DOHH2 (cell line): ENCODE measurements at regions not wholly inside any gene's neighbourhood (a gene's known extent, or its start where the extent isn't known, plus 50 kb on each side); places are given as distances from the start of the nearest gene placed in this dataset.
"Not testable (repeated sequence)": the region's sequence is repeated elsewhere in the genome, so short reads cannot be mapped to it uniquely, and the experiment has no call there.

Source experiments
- H3F3A ChIP-seq: fragments of 200-600 bp; sonication (generic), shearing (Covaris generic); 2 replicates; pipeline ENCODE4 v1.6.0; 2016; ENCODE audit warnings: antibody characterized with exemption, mild to moderate bottlenecking; ENCODE audit not compliant: control insufficient read depth, insufficient read depth
- H3K27ac ChIP-seq: fragments of 200-600 bp; sonication (generic); 2 replicates; pipeline ENCODE4 v1.5.1; 2014; ENCODE audit warnings: low read depth, mild to moderate bottlenecking, low read length, moderate library complexity
- H3K27me3 ChIP-seq: fragments of 200-600 bp; sonication (generic); 2 replicates; pipeline ENCODE4 v1.6.1; 2014; ENCODE audit warnings: mild to moderate bottlenecking, low read length, mixed read lengths; ENCODE audit not compliant: control insufficient read depth
- H3K36me3 ChIP-seq: fragments of 200-600 bp; sonication (generic); 2 replicates; pipeline ENCODE4 v1.6.1; 2014; ENCODE audit warnings: mild to moderate bottlenecking, low read length, moderate library complexity, mixed read lengths; ENCODE audit not compliant: control insufficient read depth
- H3K4me1 ChIP-seq: fragments of 200-600 bp; sonication (generic); 2 replicates; pipeline ENCODE4 v1.6.1; 2014; ENCODE audit warnings: mild to moderate bottlenecking, low read length, mixed read lengths; ENCODE audit not compliant: control insufficient read depth
- H3K4me2 ChIP-seq: fragments of 200-600 bp; sonication (generic); 2 replicates; pipeline ENCODE4 v1.6.0; 2014; ENCODE audit warnings: mild to moderate bottlenecking, low read length, moderate library complexity
- H3K4me3 ChIP-seq: fragments of 200-600 bp; sonication (generic); 2 replicates; pipeline ENCODE4 v1.5.1; 2014; ENCODE audit warnings: mild to moderate bottlenecking, low read length, mixed read lengths
- H3K79me2 ChIP-seq: fragments of 200-600 bp; sonication (generic); 2 replicates; pipeline ENCODE4 v1.6.1; 2014; ENCODE audit warnings: mild to moderate bottlenecking, low read length, mixed read lengths; ENCODE audit not compliant: control insufficient read depth
- H3K9me2 ChIP-seq: fragments of 200-600 bp; sonication (generic); replicated peaks from 2 replicates; pipeline ENCODE4 v1.6.1; 2014; ENCODE audit warnings: mild to moderate bottlenecking, low read length, mixed read lengths; ENCODE audit not compliant: control insufficient read depth
- H3K9me3 ChIP-seq: fragments of 200-600 bp; sonication (generic); 2 replicates; pipeline ENCODE4 v1.6.1; 2014; ENCODE audit warnings: antibody characterized with exemption, low read length, mixed read lengths; ENCODE audit not compliant: control insufficient read depth, insufficient read depth
- H4K20me1 ChIP-seq: fragments of 200-600 bp; sonication (generic); 2 replicates; pipeline ENCODE4 v1.6.0; 2014; ENCODE audit warnings: low read depth, mild to moderate bottlenecking, antibody characterized with exemption, low read length, moderate library complexity; ENCODE audit not compliant: control insufficient read depth, insufficient read depth
- EZH2phosphoT487 ChIP-seq: fragments of 200-600 bp; sonication (generic); IDR thresholded peaks from 2 replicates; pipeline ENCODE4 v1.6.1; 2017; ENCODE audit warnings: borderline replicate concordance, mild to moderate bottlenecking, antibody characterized with exemption, low read length, moderate library complexity, mixed read lengths
- TF ChIP-seq, protein P1 (sequence below): fragments of 200-600 bp; sonication (generic); IDR thresholded peaks from one replicate; pipeline ENCODE4 v1.5.1; 2014; ENCODE audit warnings: antibody characterized with exemption, mild to moderate bottlenecking, low read depth, low read length; ENCODE audit not compliant: poor library complexity, severe bottlenecking

DNA sequence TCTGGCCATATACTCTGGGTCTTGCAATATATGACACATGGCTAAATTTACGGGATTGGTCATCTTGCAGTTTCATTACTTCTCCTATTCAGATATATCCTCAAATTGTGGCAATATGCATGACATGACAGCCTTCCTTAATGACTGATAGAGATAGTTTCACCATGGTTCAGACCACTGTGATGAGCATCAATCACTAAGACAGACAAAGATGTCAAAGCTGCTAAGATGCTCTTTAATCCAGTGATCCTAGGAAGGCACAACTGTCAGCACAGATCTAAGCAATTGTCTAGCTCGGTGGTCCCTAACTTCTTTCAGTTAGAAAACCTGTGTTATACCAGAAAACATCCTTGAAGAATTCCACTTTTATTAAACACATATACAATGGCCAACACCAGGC, 70.9 kb upstream of the ADGRL2 start:
- H3K4me1 ChIP-seq = no peaks in the 10 kb centered on the region
- H3K36me3 ChIP-seq = no peaks in the 10 kb centered on the region
- no peak overlapping the region for H3K4me3 ChIP-seq
- no peaks in the 10 kb centered on the region for H3K79me2 ChIP-seq
- H3K9me3 ChIP-seq = no peaks in the 10 kb centered on the region
- no peak overlapping the region for H3K27ac ChIP-seq
- H3K9me2 ChIP-seq = no peaks in the 10 kb centered on the region
- no peak overlapping the region for H3K4me2 ChIP-seq
- no peaks in the 10 kb centered on the region for H4K20me1 ChIP-seq
- H3K27me3 ChIP-seq = no peaks in the 10 kb centered on the region
- no peak for TF ChIP-seq EZH2phosphoT487
- TF ChIP-seq, protein P1, sequence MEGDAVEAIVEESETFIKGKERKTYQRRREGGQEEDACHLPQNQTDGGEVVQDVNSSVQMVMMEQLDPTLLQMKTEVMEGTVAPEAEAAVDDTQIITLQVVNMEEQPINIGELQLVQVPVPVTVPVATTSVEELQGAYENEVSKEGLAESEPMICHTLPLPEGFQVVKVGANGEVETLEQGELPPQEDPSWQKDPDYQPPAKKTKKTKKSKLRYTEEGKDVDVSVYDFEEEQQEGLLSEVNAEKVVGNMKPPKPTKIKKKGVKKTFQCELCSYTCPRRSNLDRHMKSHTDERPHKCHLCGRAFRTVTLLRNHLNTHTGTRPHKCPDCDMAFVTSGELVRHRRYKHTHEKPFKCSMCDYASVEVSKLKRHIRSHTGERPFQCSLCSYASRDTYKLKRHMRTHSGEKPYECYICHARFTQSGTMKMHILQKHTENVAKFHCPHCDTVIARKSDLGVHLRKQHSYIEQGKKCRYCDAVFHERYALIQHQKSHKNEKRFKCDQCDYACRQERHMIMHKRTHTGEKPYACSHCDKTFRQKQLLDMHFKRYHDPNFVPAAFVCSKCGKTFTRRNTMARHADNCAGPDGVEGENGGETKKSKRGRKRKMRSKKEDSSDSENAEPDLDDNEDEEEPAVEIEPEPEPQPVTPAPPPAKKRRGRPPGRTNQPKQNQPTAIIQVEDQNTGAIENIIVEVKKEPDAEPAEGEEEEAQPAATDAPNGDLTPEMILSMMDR = no peak
- no peaks in the 10 kb centered on the region for H3F3A ChIP-seq

DNA sequence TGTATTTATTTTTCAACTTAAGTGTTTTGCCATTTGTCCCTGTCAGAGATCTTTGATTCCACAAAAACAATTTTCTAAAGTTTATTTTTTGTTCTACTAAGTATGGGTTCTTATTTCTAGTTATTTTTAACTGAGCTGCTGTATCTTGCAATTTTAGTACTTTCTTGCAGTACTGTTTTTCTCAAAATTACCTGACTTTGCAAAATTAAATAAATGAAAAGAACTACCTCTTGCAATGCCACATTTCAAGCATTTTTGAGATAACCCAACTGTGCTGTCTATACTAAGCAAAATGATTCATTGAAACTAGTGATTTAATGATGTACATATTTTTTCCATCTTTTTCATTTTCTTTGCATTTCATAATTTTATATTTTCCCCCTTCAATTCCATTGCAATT, 71.5 kb upstream of the ADGRL2 start:
- Histone ChIP-seq H3K4me2 (no peak overlapping the region), H3K79me2 (no peaks in the 10 kb centered on the region), H3K9me3 (no peaks in the 10 kb centered on the region), H3K9me2 (no peaks in the 10 kb centered on the region), H3K27ac (no peak overlapping the region), H4K20me1 (no peaks in the 10 kb centered on the region), H3F3A (no peaks in the 10 kb centered on the region), H3K4me3 (no peak overlapping the region), H3K27me3 (no peaks in the 10 kb centered on the region), H3K36me3 (no peaks in the 10 kb centered on the region), H3K4me1 (no peaks in the 10 kb centered on the region)
- no peak for TF ChIP-seq EZH2phosphoT487
- TF ChIP-seq, protein P1 = no peak

DNA sequence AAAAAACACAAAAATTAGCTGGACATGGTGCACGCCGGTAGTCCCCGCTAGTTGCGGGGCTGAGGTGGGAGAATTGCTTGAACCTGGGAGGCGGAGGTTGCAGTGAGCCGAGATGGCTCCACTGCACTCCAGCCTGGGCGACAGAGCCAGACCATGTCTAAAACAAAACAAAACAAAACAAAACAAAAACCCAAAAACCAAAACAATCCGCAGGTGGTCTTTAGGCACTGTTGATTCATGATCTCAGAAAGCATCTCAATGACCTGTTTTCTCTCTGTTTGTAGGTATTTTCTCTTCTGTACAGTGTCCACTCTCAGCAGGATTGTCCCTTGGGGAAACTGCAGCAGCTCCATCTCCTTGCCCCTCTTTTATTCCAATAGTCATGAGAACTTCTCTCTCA, 74.9 kb upstream of the ADGRL2 start:
- TF ChIP-seq, protein P1 = no peak
- no peak for TF ChIP-seq EZH2phosphoT487
- H3K9me2 ChIP-seq = no peaks in the 10 kb centered on the region
- H3K27ac ChIP-seq = no peak overlapping the region
- no peaks in the 10 kb centered on the region for H3K4me1 ChIP-seq
- no peaks in the 10 kb centered on the region; the same call in 1 of the 2 replicates for H3K9me3 ChIP-seq
- no peaks in the 10 kb centered on the region for H3F3A ChIP-seq
- H3K36me3 ChIP-seq = no peaks in the 10 kb centered on the region
- no peak overlapping the region for H3K4me3 ChIP-seq
- H3K79me2 ChIP-seq = no peaks in the 10 kb centered on the region
- no peaks in the 10 kb centered on the region for H4K20me1 ChIP-seq
- H3K4me2 ChIP-seq = no peak overlapping the region
- no peaks in the 10 kb centered on the region for H3K27me3 ChIP-seq

DNA sequence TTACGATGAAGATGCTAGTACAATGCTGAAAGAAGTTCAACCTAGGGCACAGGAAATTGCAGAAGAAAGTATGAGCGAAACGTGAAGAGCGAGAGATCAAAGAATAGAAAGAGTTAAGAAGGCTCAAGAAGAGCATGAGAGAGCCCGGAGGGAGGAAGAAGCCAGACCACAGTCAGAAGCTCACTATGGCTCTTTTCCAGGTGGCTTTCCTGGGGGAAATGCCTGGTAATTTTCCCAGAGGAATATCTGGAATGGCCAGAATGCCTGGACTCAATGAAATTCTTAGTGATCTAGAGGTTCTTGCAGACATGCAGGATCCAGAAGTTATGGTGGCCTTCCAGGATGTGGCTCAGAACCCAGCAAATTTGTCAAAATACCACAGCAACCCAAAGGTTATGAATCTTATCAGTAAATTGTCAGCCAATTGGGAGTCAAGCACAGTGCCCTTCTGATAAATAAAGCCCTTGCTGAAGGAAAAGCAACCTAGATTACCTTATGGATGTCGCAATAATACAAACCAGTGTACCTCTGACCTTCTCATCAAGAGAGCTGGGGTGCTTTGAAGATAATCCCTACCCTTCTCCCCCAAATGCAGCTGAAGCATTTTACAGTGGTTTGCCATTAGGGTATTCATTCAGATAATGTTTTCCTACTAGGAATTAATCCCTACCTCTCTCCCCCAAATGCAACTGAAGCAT, 78.0 kb upstream of the ADGRL2 start:
- H3F3A ChIP-seq, H3K4me3 ChIP-seq, H3K27me3 ChIP-seq, H4K20me1 ChIP-seq, H3K4me1 ChIP-seq, H3K4me2 ChIP-seq, H3K79me2 ChIP-seq, H3K9me3 ChIP-seq, H3K27ac ChIP-seq, H3K9me2 ChIP-seq, H3K36me3 ChIP-seq: not testable (repeated sequence)

DNA sequence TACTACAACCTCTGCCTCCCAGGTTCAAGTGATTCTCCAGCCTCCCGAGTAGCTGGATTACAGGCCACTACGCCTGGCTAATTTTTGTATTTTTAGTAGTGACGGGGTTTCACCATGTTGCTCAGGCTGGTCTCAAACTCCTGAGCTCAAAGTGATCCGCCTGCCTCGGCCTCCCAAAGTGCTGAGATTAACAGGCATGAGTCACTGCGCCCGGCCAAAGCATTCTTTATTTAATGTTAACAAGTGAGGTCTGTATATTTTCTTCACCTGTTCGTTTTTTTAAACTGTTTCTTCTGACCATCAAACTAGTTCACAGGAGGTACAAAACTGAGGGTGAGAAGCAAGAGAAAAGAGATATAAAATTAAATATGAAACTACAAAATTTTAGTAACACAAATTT, 80.5 kb upstream of the ADGRL2 start:
- not testable (repeated sequence) for H3K4me2 ChIP-seq, H3K79me2 ChIP-seq, H3K36me3 ChIP-seq, H3K9me3 ChIP-seq, H3K27me3 ChIP-seq, H4K20me1 ChIP-seq, H3K4me3 ChIP-seq, H3K9me2 ChIP-seq, H3F3A ChIP-seq, H3K4me1 ChIP-seq, H3K27ac ChIP-seq
